ENCODE measurements at regions not wholly inside any gene's neighbourhood (a gene's known extent, or its start where the extent isn't known, plus 50 kb on each side); places are given as distances from the start of the nearest gene placed in this dataset.
"Not testable (repeated sequence)": the region's sequence is repeated elsewhere in the genome, so short reads cannot be mapped to it uniquely, and the experiment has no call there.

DNA sequence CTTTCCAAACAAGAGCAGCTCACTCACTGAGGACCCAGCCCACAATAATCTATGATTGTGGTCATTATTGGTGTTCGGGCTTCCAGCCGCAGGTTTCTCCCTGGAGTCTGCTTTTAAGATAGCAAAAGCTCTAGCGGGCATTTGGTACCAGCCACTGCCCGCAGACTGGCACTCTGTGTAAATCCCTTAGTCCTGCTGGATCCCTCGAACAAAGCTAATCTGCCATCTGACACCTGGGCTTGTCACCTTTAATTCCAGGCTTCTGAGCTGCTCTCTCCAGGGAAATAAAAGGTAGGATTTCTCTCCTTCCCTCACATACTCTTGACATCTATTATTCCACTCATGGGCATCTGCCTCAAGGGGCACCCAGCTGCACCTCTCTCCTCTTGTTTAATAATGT, 158.7 kb downstream of the PDCD6IP start:
- no peak for DNase-seq

- DNase-seq = no peak
These were observed 160.2 kb downstream of the PDCD6IP start for GRCh38 chr3:33958661-33959060.

- no peak for DNase-seq
These were observed 164.0 kb downstream of the PDCD6IP start for GRCh38 chr3:33962396-33962795.

- DNase-seq = not testable (repeated sequence)
These were observed 171.8 kb downstream of the PDCD6IP start for GRCh38 chr3:33970180-33970579.

- no peak for DNase-seq
These were observed 172.6 kb downstream of the PDCD6IP start for GRCh38 chr3:33971055-33971454.

GRCh38 chr3:33975463-33975862, 177.0 kb downstream of the PDCD6IP start:
- peak; percentile 4 for DNase-seq

- DNase-seq = no peak
These were observed 178.8 kb downstream of the PDCD6IP start for GRCh38 chr3:33977227-33977626.

GRCh38 chr3:33980252-33980651, 181.8 kb downstream of the PDCD6IP start:
- DNase-seq = peak; percentile 86

GRCh38 chr3:33982269-33982798, 183.9 kb downstream of the PDCD6IP start:
- DNase-seq = peak; percentile 37

- not testable (repeated sequence) for DNase-seq
These were observed 184.5 kb downstream of the PDCD6IP start for GRCh38 chr3:33982949-33983348.

DNA sequence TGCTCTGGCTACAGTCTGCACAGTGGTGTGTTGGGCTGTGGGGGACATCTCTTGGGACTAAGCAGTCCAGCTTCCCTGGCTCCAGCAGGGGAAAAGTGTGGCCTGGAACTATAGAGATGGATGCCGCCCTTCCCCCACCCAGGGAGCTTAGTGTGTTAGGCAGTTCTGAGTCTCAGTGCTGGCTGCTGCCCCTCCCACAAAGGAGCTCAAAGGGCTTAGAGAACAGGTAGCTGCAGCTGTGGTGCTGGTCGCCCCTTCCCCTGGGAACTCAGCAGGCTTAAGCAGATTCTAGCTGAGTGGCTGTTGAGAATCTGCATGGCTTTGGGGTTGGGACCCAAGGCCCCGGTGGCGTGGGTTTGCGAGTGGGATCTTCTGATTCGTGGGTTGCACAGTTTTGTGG, 190.8 kb downstream of the PDCD6IP start:
- DNase-seq = no peak

GRCh38 chr3:33991673-33992072, 193.2 kb downstream of the PDCD6IP start:
- DNase-seq = no peak

DNA sequence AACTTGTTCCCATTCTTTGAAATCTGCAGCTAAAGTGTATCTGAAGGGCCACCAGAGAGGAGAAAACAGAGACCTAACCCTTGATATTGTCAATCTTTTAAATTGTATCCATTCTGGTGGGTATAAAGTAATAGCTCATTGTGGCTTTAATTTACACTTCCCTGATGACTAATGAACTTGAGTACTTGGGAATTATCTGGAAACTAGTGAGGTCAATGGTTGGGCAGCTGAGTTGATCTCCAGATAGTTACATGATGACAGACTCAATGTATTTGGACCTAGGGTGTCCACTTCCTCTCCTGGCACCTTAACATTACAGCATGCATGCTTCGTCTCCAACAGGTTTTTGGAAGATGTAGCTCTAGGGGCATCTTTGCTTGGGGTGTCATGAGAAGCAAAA, 195.2 kb downstream of the PDCD6IP start:
- DNase-seq = peak; percentile 60

DNA sequence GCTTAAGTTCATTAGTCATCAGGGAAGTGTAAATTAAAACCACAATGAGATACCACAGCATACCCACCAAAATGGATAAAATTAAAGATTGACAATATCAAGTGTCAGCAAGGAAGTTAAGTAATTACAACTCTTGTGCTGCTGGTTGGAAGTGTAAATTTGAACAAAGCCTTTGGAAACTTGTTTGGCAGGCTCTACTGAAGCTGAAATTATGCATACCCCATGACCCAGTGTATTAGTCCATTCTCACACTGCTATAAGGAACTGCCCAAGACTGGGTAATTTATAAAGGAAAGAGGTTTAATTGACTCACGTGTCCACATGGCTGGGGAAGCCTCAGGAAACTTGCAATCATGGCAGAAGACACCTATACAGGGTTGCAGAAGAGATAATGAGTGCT, 196.1 kb downstream of the PDCD6IP start:
- DNase-seq = no peak

GRCh38 chr3:34000301-34000700, 201.9 kb downstream of the PDCD6IP start:
- no peak for DNase-seq

DNA sequence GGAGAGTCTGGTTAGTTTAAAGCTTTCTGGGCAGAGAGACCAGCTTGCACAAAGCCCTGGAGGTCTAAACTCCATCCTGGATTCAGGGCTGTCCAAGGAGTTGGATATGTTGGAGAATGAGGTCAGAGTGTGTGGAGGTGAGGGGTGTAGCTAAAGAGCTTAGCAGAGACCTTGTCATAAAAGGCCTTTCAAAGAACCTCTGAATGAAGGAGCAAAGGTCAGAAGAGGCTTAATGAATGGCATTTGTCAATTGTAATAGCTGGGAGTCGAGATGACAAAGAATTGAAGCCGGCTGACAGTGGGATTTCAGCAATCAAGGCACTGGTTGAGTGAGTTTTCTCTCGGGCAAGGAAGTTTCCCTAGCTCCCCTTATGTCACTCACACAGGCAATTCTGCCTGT, 202.6 kb downstream of the PDCD6IP start:
- DNase-seq = no peak

DNA sequence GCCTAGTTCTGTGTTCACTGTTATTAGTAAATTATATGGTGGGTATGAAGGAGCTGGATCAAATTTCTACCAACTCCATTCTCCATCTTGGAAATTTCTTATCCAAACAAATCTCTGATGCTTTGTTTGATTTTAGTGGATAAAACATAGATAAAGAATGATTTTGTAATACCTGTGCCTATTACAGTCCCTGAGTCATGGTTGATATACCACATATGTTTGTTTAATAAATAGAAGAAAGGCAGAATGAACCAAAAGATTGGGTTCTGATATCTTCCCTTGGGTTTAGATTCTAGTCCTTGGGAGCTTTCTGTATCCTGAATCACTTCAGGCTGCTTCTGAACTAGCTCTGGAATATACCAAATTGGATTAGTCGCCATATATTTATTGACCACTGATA, 203.6 kb downstream of the PDCD6IP start:
- DNase-seq = no peak

GRCh38 chr3:34002569-34003100, 204.2 kb downstream of the PDCD6IP start:
- no peak for DNase-seq

GRCh38 chr3:34005886-34006285, 207.5 kb downstream of the PDCD6IP start:
- peak; percentile 92 for DNase-seq

- peak; percentile 74 for DNase-seq
These were observed 209.8 kb downstream of the PDCD6IP start for GRCh38 chr3:34008191-34008590.

- no peak for DNase-seq
These were observed 210.7 kb downstream of the PDCD6IP start for GRCh38 chr3:34008836-34009809.

GRCh38 chr3:34011171-34012101, 213.0 kb downstream of the PDCD6IP start:
- peak; percentile 65 for DNase-seq

DNA sequence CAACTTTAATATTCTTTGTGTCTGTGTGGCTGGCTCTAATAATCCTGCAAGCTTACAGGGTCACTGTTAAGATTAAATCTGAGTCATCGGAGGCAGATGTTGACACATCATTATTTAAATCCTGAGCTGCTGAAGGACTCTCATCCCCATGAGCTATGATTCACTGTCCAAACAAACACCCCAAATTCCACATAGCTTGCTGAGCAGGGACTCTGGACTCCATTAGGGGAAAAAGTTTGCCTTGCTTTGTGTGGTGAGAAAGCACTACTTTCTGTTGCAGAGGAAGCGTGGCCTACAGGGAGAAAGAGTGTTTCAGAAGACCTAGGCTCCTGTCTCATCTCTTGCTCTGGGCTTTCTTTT, 213.7 kb downstream of the PDCD6IP start:
- peak; percentile 99 for DNase-seq
